ENCODE measurements at regions not wholly inside any gene's neighbourhood (a gene's known extent, or its start where the extent isn't known, plus 50 kb on each side); places are given as distances from the start of the nearest gene placed in this dataset.

GRCh38 chr17:12282056-12282455 is 261.4 kb downstream of the MAP2K4 start:
- H3K4me3 ChIP-seq, result no peak overlapping the region
- no peak overlapping the region for H3K27ac ChIP-seq

- no peak overlapping the region for H3K27ac ChIP-seq
- no peak overlapping the region for H3K4me3 ChIP-seq
These were observed 267.3 kb downstream of the MAP2K4 start for GRCh38 chr17:12287953-12288352.

DNA sequence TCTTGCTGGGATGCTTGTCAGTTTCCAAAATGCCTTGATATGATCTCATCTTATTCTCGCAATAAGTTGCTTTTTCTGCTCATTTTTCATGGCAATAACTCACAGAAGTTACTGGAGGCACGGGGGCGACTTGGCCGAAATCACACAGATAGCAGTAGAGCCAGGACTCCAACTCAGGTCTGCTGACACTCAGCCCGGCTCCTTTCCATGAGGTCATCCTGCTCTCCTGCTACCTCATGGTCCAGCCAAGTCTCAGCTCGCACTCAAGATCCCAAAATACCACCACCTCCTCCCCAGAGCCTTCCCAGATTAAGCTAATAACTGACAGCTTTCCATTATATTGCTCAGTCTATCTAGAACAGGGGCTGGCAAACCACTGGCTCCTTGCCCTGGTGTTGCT is 269.5 kb downstream of the MAP2K4 start:
- no peak overlapping the region for H3K27ac ChIP-seq
- no peak overlapping the region for H3K4me3 ChIP-seq

GRCh38 chr17:12296209-12296625 is 275.5 kb downstream of the MAP2K4 start:
- H3K4me3 ChIP-seq, result no peak overlapping the region
- no peak overlapping the region for H3K27ac ChIP-seq

DNA sequence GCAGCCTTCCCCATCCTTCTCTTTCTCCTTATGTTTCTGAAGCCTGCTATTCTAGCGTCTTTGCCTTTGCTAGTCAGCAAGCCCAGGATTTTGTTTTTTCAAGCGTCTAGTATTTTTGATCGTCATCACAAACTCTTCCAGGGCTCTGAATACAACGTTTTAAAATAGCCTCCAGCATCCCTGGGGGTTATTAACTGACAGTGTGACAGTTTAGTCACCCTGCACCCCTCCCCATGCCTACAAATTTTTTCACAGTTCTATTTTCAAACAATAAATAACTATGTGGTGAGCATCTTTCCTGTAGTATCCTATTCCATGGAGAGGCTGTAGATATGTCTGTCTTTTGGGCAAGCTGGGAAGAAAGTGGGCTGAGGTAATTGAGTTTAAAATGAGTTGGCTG is 280.9 kb downstream of the MAP2K4 start:
- no peak overlapping the region for H3K4me3 ChIP-seq

GRCh38 chr17:12302711-12303110 is 282.0 kb downstream of the MAP2K4 start:
- no peak overlapping the region for H3K4me3 ChIP-seq
- H3K27ac ChIP-seq, result no peak overlapping the region

More for the DNA sequence above, 280.9 kb downstream of the MAP2K4 start:
- no peak overlapping the region for H3K27ac ChIP-seq

GRCh38 chr17:12310811-12311210 is 290.1 kb downstream of the MAP2K4 start:
- H3K27ac ChIP-seq, result no peak overlapping the region
- H3K4me3 ChIP-seq, result no peak overlapping the region

GRCh38 chr17:12312692-12313091 is 292.0 kb downstream of the MAP2K4 start:
- H3K4me3 ChIP-seq, result no peak overlapping the region
- H3K27ac ChIP-seq, result no peak overlapping the region

GRCh38 chr17:12313786-12314185 is 293.1 kb downstream of the MAP2K4 start:
- no peak overlapping the region for H3K27ac ChIP-seq
- H3K4me3 ChIP-seq, result no peak overlapping the region

GRCh38 chr17:12316021-12316420 is 295.3 kb downstream of the MAP2K4 start:
- Histone ChIP-seq H3K4me3 (no peak overlapping the region), H3K27ac (no peak overlapping the region)

DNA sequence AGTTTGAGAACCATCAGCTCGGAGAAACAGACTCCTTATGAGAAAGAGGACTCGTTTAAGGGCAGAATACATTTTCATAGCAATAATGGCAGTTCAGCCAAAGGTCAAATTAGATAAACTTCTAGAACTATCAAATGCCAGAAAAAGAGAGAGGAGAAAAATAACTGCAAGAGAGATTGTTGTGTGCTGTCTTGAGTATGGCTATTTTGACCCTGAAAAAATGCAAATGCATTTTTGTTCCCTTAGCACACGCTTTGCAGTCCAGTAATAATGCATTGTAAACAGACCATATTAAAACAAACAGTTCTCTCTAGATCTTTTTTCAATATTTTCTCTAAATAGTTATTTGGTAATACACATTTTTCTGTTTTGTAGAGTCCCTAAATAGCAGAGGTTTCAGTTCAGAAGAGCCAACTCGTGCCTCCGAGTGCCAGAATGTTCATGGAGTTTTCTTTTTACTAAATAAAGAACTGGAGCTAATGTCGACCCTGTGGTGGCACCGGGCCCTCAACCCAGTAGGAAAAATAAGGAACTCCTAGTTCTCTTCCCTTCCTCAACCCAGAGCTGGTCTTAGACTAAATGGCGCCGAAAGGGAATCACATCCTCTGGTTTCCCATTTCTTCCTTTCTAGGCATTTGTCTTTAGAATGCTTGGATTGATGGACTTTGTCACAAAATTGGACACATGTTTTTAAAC is 298.0 kb downstream of the MAP2K4 start:
- Histone ChIP-seq H3K27ac (peak overlapping the region in 1 of 21 experiments; percentile 0), H3K4me3 (no peak overlapping the region)

DNA sequence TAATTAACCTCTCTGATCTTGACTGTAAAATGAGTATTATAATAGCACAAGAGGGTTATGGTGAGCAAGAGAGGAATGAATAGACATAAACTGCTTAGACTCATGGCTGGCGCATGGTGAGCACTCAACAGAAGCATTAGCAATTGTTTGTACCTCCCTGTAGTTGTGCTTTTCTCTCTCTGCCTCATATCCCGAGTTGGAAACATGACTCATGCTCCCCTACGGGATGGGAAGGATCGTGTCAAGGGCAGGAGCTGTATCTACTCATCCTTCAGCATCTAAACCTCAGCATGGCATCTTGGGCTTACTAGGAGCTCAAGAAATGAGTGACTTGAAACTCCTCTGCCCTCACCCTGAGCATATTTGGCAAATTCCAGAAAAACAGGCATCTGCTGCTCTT is 299.6 kb downstream of the MAP2K4 start:
- H3K4me3 ChIP-seq, result no peak overlapping the region
- H3K27ac ChIP-seq, result no peak overlapping the region

DNA sequence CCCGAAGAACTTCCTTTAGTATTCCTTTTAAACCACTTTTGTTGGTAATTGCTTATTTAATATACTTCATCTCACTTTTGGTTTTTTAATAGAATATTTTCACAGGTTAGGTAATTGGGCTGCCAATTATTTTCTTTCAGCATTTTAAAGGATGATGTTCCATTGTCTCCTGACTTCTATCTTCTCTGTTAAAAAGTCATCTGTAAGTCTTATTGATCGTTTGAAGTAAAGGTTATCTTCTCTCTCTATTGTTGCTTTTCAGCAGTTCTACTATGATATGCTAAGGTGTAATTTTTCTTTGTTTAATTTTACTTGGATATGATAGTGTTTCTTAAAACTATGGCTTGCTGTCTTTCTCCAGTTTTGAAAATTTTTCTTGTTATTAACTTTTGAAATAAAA is 307.5 kb downstream of the MAP2K4 start:
- no peak overlapping the region for H3K27ac ChIP-seq
- H3K4me3 ChIP-seq, result no peak overlapping the region

DNA sequence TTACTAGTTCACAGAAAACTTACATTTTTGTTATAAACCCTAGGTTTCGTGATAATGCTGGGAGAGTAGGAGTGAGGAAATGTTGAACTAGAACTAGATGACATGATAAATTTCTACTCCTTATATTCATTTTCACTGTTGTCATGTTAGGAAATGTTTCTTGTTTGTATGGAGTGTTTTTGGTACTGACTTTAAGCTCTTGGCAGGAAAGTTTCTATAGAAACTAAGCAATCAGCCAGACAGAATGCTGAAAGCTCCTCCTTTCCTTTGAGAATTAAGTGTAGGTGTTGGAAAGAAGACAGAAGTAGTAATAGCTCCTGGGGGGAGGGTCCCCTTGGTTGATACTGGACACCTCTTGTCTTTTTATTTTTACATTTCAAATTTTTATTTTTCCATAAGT is 309.8 kb downstream of the MAP2K4 start:
- Histone ChIP-seq H3K4me3 (no peak overlapping the region), H3K27ac (no peak overlapping the region)

DNA sequence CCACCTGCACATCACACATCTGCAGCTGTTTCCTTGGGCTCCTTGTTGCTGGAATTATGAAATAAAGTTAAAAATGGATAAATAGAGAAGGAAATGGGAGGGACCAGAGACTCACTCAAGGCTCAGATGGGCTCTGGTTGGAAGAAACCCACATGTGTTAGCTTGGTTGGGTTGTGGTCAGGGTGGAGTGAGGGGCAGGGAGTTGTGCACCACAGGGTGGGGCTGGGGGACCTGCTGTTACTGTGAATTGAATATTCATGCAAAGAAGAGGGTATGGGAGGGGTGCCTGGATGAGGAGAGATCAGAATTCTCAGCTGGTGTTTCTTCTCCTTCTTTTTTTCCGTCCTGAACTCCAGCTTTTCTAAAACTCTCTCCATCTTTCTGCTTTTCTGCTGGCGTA is 320.7 kb downstream of the MAP2K4 start:
- Histone ChIP-seq H3K27ac (no peak overlapping the region), H3K4me3 (no peak overlapping the region)

- no peak overlapping the region for H3K27ac ChIP-seq
- H3K4me3 ChIP-seq, result no peak overlapping the region
These were observed 321.5 kb downstream of the MAP2K4 start for GRCh38 chr17:12342161-12342560.

DNA sequence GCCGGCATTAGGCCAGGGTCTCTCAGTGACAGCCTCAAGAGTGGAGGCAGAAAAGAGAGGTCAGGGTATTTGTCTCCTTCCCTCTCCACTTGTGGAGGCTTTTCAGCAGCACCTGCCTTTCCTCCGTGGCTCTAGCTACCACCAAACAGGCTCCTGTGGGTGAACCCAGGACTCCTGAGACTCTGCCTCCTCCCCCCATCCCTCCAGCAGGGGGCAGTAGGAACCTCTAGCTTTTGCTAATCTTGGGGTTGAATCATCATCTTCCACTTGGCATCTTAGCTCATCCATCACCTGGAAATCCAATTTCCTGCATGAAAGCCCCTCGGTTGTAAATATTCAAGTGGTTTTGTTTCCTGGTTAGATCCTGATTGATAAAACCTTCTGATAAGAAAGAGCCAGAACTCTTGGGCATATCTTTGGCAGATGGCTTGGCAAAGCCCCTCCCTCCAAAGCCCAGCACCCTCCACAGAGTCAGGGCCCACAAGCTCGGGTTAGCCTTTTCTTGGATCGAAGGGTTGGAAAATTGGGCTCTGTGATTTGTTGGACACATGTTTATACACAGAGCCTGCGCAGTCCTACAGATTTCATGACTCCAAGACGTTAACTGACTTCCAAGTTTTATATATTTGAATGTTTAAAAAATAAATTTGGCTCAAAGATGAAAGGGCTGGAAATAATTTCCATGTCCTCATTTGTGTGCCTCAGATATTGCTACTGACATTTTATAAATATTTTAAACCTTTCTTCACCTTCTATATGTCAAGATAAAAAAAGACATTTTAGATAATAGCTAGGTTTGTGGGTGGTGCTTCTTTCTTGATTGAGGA is 322.1 kb downstream of the MAP2K4 start:
- Histone ChIP-seq H3K27ac (no peak overlapping the region), H3K4me3 (no peak overlapping the region)

- Histone ChIP-seq H3K4me3 (no peak overlapping the region), H3K27ac (no peak overlapping the region)
These were observed 317.2 kb upstream of the MYOCD start for GRCh38 chr17:12348476-12348875.

DNA sequence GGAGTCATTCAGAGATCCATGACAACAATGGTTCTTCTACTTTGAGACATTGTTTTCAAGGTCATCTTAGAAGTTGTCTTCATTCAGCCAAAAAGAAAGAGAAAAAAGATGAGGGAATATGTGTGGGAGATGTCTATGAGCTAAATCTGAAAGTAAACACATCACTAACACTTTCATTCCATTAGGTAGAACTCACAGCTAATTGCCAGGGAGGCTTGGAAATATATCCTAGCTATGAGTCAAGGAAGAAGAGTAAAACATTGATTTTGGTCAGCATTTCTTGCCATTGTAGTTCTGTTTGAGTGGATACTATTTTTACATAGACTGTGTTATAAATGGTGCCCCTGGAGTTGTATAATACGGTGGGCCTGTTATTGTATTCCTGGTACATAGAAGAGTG is 316.4 kb upstream of the MYOCD start:
- no peak overlapping the region for H3K27ac ChIP-seq
- H3K4me3 ChIP-seq, result no peak overlapping the region

GRCh38 chr17:12352127-12352526 is 313.6 kb upstream of the MYOCD start:
- Histone ChIP-seq H3K27ac (no peak overlapping the region), H3K4me3 (no peak overlapping the region)

GRCh38 chr17:12357600-12357999 is 308.1 kb upstream of the MYOCD start:
- Histone ChIP-seq H3K27ac (no peak overlapping the region), H3K4me3 (no peak overlapping the region)

Measured in skin epidermis (tissue), 12 donors.